ENCODE measurements at regions not wholly inside any gene's neighbourhood (a gene's known extent, or its start where the extent isn't known, plus 50 kb on each side); places are given as distances from the start of the nearest gene placed in this dataset.

DNA sequence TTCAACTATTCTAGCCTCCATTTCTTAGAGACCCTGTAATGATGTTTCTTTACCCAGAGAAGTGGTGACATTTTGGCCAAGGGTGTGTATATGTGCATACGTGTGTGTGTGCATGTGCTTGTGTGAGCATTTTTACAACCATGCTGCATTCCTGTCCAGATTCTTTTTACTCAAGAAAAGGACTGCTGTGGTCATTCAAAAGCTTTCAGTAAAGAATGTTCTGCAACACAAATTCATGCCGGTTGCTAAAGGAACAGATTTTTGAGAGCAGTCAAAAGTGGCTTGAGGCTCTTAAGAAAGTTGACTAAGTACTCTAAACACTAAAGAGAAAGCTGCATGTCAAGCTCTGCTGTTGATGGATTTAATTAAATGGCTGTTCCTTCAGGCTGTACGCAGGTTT, 65.0 kb upstream of the FMR1 start:
- Histone ChIP-seq H3K9me3 (ENCODE audit: low read length) (no peaks in the 10 kb centered on the region), H3K9me2 (ENCODE audit: insufficient read depth, low read length) (no peaks in the 10 kb centered on the region), H3K79me2 (replicated peaks; ENCODE audit: insufficient read depth, low read length) (no peaks in the 10 kb centered on the region), H3K27me3 (ENCODE audit: insufficient read depth, low read depth, low read length) (no peaks in the 10 kb centered on the region), H3K36me3 (ENCODE audit: insufficient read depth, low read length) (no peaks in the 10 kb centered on the region), H2AFZ (ENCODE audit: low read depth, low read length) (no peak overlapping the region), H4K20me1 (ENCODE audit: insufficient read depth) (no peaks in the 10 kb centered on the region), H3K4me3 (ENCODE audit: low read length) (no peak overlapping the region), H3K4me2 (ENCODE audit: low read length) (no peak overlapping the region), H3K27ac (ENCODE audit: low read length) (no peak overlapping the region), H3F3A (ENCODE audit: insufficient read depth, low read length, poor library complexity, severe bottlenecking) (no peaks in the 10 kb centered on the region), H3K9ac (ENCODE audit: low read length) (no peak overlapping the region)
- TF ChIP-seq POLR2AphosphoS5 (IDR thresholded peaks at IDR 0.05), result no peak
- no peak for TF ChIP-seq SMC3 (conservative IDR thresholded peaks at IDR 0.05; ENCODE audit: poor library complexity)
- TF ChIP-seq RAD21 (conservative IDR thresholded peaks at IDR 0.05), result no peak
- TF ChIP-seq MXI1 (conservative IDR thresholded peaks at IDR 0.05; ENCODE audit: poor library complexity, severe bottlenecking), result no peak
- TF ChIP-seq TAF1 (IDR thresholded peaks at IDR 0.05; ENCODE audit: low read depth), result no peak
- no peak for TF ChIP-seq EP300 (conservative IDR thresholded peaks at IDR 0.05; ENCODE audit: poor library complexity, severe bottlenecking)
- TF ChIP-seq CTCF (IDR thresholded peaks at IDR 0.05; ENCODE audit: poor library complexity, severe bottlenecking), result no peak
- TF ChIP-seq EZH2 (IDR thresholded peaks at IDR 0.05; ENCODE audit: borderline replicate concordance, insufficient read depth, low read length, poor library complexity, severe bottlenecking), result no peak
- no peak for TF ChIP-seq REST (IDR thresholded peaks at IDR 0.05; ENCODE audit: borderline replicate concordance)

GRCh38 chrX:147847999-147848398, 63.7 kb upstream of the FMR1 start:
- no peaks in the 10 kb centered on the region for H3K9me2 ChIP-seq (ENCODE audit: insufficient read depth, low read length)
- no peak overlapping the region for H3K9ac ChIP-seq (ENCODE audit: low read length)
- no peak overlapping the region for H3K27ac ChIP-seq (ENCODE audit: low read length)
- no peaks in the 10 kb centered on the region for H3K36me3 ChIP-seq (ENCODE audit: insufficient read depth, low read length)
- H3K9me3 ChIP-seq (ENCODE audit: low read length), result no peaks in the 10 kb centered on the region
- no peaks in the 10 kb centered on the region for H3F3A ChIP-seq (ENCODE audit: insufficient read depth, low read length, poor library complexity, severe bottlenecking)
- no peak for TF ChIP-seq EP300 (conservative IDR thresholded peaks at IDR 0.05; ENCODE audit: poor library complexity, severe bottlenecking)
- TF ChIP-seq REST (IDR thresholded peaks at IDR 0.05; ENCODE audit: borderline replicate concordance), result no peak
- no peak for TF ChIP-seq RAD21 (conservative IDR thresholded peaks at IDR 0.05)
- no peak for TF ChIP-seq MXI1 (conservative IDR thresholded peaks at IDR 0.05; ENCODE audit: poor library complexity, severe bottlenecking)
- no peak for TF ChIP-seq SMC3 (conservative IDR thresholded peaks at IDR 0.05; ENCODE audit: poor library complexity)
- no peak for TF ChIP-seq POLR2AphosphoS5 (IDR thresholded peaks at IDR 0.05)
- no peak for TF ChIP-seq CTCF (IDR thresholded peaks at IDR 0.05; ENCODE audit: poor library complexity, severe bottlenecking)
- TF ChIP-seq EZH2 (IDR thresholded peaks at IDR 0.05; ENCODE audit: borderline replicate concordance, insufficient read depth, low read length, poor library complexity, severe bottlenecking), result no peak
- no peak for TF ChIP-seq TAF1 (IDR thresholded peaks at IDR 0.05; ENCODE audit: low read depth)
- no peak overlapping the region for H3K4me3 ChIP-seq (ENCODE audit: low read length)
- H2AFZ ChIP-seq (ENCODE audit: low read depth, low read length), result no peak overlapping the region
- no peaks in the 10 kb centered on the region for H3K79me2 ChIP-seq (replicated peaks; ENCODE audit: insufficient read depth, low read length)
- no peaks in the 10 kb centered on the region for H3K27me3 ChIP-seq (ENCODE audit: insufficient read depth, low read depth, low read length)
- no peak overlapping the region for H3K4me2 ChIP-seq (ENCODE audit: low read length)
- no peaks in the 10 kb centered on the region for H4K20me1 ChIP-seq (ENCODE audit: insufficient read depth)

All from neural cell (in vitro differentiated cells).